ENCODE measurements at regions not wholly inside any gene's neighbourhood (a gene's known extent, or its start where the extent isn't known, plus 50 kb on each side); places are given as distances from the start of the nearest gene placed in this dataset.
A peak's percentile ranks its signal among the peaks of the same experiment; 100 is the strongest.

DNA sequence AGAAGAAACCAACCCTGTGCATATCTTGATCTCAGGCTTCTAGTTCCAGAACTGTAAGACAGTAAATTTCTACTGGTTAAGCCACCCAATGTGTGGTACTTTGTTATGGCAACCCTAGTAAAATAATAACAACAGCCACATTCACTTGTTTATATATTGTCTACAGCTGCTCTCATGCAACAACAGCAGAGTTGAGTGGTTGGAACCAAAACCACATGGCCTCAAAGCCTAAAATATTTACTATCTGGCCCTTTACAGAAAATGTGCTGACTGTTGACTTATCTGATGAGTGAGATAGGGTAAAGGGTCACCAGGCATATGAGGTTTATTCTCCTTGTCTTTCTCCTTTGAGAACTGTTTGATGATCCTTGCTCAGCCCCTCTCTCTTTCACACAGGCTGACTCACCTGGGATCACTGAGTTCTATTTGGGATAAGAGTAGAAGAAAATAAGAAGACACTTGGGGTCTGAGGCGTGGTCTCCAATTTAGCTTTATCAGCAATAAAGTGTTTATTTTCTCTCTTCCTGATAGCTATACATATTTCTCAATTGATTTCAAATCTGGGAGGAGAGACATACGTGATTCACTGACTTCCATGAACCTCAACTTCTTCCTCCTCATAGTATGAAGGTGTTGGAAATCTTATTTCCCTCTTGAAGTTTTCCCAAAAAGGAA, 227.5 kb upstream of the STARD13 start:
- DNase-seq (ENCODE audit: low spot score) = no peak
- Mint-ChIP-seq H3K4me1 (ENCODE audit: low read depth in 2 of 2) (no peaks in the 10 kb centered on the region), H3K27me3 (peaks cover 7 to 19% of the 10 kb centered on the region in 2 donors), H3K36me3 (no peaks in the 10 kb centered on the region), H3K4me3 (no peak overlapping the region), H3K9me3 (no peaks in the 10 kb centered on the region), H3K27ac (no peak overlapping the region)
- ATAC-seq = no peak

DNA sequence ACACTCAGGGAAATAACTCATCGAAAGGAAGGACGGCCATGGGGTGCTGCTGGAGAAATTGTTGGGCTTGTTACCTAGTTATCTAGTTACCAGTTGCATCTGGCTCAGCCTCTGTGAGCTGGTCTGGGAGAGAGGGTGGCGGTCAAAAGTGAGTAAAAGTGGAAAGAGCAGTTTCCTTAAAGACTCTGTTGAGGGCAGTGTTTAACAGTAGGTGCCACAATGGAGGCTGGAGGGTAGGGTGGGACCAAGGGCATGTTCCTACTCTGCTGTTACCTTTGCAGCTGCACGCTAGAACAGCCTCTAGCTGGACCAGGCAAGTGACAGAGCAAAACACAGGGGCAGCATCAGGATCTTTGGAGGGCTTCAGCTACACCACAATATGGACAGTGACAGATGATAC, 228.8 kb upstream of the STARD13 start:
- Mint-ChIP-seq H3K27ac (no peak overlapping the region), H3K4me3 (no peak overlapping the region), H3K4me1 (ENCODE audit: low read depth in 2 of 2) (no peaks in the 10 kb centered on the region), H3K9me3 (no peaks in the 10 kb centered on the region), H3K36me3 (no peaks in the 10 kb centered on the region), H3K27me3 (peaks cover 10 to 24% of the 10 kb centered on the region in 2 donors)
- DNase-seq (ENCODE audit: low spot score) (no peak), ATAC-seq (peak in 1 of 2 donors; percentile 24)

DNA sequence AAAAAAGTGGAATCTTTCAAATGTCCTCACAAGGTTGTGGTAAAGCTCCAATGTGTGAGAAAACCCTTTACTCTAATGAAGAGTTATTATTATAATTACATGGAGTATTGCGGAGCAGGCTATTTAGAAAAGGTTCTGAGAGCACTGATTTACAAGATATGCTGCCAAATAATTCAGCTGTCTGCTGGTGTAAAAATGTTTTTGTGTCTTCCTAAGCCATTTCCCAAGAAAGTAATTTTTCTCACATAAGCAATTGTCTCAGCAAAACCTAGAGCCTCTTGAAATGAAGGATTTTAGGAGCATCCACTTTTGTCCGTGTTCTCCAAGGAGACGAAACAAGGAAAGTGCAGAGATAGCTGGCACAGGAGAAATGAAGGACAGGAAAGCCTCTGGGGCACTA, 229.6 kb upstream of the STARD13 start:
- H3K4me3 Mint-ChIP-seq = no peak overlapping the region
- H3K9me3 Mint-ChIP-seq = no peaks in the 10 kb centered on the region
- H3K36me3 Mint-ChIP-seq = no peaks in the 10 kb centered on the region
- DNase-seq (ENCODE audit: low spot score) (no peak), ATAC-seq (no peak)
- H3K4me1 Mint-ChIP-seq (ENCODE audit: low read depth in 2 of 2) = no peaks in the 10 kb centered on the region
- peaks cover 10 to 26% of the 10 kb centered on the region in 2 donors for H3K27me3 Mint-ChIP-seq
- no peak overlapping the region for H3K27ac Mint-ChIP-seq

DNA sequence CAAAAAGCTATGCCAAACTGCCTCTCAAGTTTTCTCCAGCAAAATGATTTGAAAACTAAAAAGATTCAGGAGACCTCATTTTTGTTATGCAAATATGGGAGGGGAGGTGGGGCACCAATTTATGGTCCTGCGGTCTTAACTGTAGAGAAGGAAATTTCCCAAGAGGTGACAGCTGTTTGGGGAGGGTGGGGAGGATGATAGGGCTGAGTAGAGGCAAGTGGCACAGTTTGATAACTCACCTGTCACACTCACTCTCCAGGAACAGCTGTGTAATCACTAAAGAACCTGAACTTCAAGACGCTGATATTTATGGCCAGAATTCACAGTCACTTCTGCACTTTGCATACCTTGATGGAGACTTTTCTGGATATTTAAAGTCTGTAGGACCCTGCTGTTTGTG, 232.9 kb upstream of the STARD13 start:
- Mint-ChIP-seq H3K9me3 (no peaks in the 10 kb centered on the region), H3K4me3 (no peak overlapping the region), H3K27me3 (peaks cover 13 to 25% of the 10 kb centered on the region in 2 donors), H3K4me1 (ENCODE audit: low read depth in 2 of 2) (no peaks in the 10 kb centered on the region), H3K36me3 (no peaks in the 10 kb centered on the region), H3K27ac (no peak overlapping the region)
- DNase-seq (ENCODE audit: low spot score) (no peak), ATAC-seq (no peak)

DNA sequence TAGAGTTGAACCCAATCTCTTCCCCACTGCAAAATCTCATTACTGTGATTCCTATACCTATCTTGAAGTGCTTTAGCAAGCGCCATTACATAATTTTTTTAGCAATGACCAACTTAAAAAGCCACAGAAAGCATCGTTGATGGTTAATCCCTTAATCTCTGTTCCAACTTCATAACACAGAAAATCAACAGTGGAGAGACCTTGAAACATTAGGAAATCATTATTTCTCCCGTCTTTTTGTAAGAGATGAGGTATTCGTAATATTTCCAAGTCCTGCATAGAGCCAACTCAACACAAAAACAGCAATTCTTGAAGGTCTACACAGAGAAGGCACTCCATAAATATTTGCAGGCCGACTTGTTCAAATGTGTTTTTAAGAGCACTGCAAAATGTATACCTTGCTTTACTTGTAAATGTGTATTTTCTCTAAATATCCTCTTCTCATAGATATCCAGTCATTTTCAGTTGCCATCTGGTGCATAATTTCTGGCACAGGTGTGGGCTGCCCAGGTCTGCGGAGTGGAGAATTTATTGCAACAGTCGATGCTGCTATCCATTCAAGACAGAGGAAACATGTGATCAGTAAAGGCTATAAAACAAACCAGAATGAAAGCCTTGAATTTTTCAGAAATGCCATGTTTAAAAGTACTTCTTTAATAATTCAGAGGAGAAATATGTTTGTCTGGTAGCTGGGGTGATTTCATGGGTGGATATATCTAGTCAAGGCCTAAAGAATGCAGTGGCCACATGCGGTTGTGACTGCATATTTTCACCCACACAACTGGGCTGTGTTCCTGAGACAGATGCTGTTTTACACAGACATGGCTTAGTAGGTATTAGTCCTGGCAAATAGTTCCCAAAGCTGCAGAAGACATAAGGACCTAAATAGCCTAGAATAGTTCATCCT, 234.3 kb upstream of the STARD13 start:
- H3K4me3 Mint-ChIP-seq = no peak overlapping the region
- no peak overlapping the region for H3K27ac Mint-ChIP-seq
- H3K4me1 Mint-ChIP-seq (ENCODE audit: low read depth in 2 of 2) = no peaks in the 10 kb centered on the region

DNA sequence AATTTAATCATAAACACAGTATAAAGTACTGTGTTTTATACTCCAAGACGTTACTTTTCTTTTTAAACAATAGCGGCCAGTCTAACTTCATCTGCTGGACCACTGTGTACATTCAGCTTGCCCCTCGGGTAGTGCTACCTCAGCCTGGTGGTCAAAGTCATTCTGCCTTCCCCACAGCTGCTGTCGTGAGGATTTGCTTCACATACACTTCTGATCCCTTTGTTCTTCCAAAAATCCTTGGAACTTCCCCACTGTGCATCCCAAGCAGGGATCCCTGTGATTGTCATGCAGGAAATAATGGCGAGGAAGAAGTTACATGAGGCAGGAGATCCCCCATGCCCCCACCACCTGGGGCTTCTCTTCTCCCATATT, 234.9 kb upstream of the STARD13 start:
- Mint-ChIP-seq H3K9me3 (no peaks in the 10 kb centered on the region), H3K27ac (no peak overlapping the region), H3K27me3 (peaks cover 9 to 11% of the 10 kb centered on the region in 2 donors), H3K4me3 (no peak overlapping the region), H3K36me3 (no peaks in the 10 kb centered on the region), H3K4me1 (ENCODE audit: low read depth in 2 of 2) (no peaks in the 10 kb centered on the region)
- ATAC-seq (no peak), DNase-seq (ENCODE audit: low spot score) (no peak)

More for the DNA sequence above, 234.3 kb upstream of the STARD13 start:
- no peak for DNase-seq (ENCODE audit: low spot score)
- H3K36me3 Mint-ChIP-seq = no peaks in the 10 kb centered on the region
- no peaks in the 10 kb centered on the region for H3K9me3 Mint-ChIP-seq
- ATAC-seq = no peak
- H3K27me3 Mint-ChIP-seq = peaks cover 9 to 14% of the 10 kb centered on the region in 2 donors

DNA sequence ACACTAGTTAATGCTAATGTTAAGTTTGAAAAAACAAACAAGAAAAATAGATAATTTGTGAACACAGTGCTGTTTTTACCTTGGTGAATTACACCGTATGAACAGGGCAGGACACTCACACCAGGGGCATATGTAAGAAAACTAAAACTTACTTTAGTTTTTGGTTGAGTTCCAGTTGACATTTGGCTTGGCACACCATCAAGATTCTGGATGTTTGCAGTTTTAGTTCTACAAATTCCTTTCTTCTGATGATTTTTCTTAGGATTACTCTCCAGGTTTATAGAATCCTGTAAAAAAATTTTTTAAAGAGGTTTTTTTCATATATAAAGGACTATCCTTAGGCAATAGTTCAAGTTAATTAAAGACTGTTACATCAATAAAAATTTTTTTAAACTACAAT, 238.5 kb upstream of the STARD13 start:
- peaks cover 5 to 8% of the 10 kb centered on the region in 2 donors for H3K27me3 Mint-ChIP-seq
- no peaks in the 10 kb centered on the region for H3K36me3 Mint-ChIP-seq
- H3K4me1 Mint-ChIP-seq (ENCODE audit: low read depth in 2 of 2) = no peaks in the 10 kb centered on the region
- DNase-seq (ENCODE audit: low spot score) (no peak), ATAC-seq (no peak)
- no peak overlapping the region for H3K4me3 Mint-ChIP-seq
- H3K27ac Mint-ChIP-seq = no peak overlapping the region
- H3K9me3 Mint-ChIP-seq = no peaks in the 10 kb centered on the region

DNA sequence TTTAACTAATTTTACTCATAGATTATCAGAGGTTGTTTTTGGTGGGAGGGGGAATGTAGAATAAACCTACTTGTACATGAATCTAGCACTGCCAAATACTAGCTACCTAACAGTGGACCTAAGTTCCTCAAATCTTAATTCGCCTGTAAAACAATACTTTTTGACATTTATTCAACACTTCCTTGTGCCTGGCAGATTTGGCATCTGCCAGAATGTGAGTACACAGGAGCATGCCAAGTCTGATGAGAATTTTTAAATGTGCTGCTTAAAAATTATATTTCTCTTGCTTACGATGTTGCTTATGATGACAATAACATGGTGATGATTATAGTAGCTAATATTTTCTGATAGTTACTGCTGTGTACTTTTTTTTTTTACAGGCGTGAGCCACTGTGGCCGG, 240.2 kb upstream of the STARD13 start:
- no peaks in the 10 kb centered on the region for H3K9me3 Mint-ChIP-seq
- no peaks in the 10 kb centered on the region for H3K4me1 Mint-ChIP-seq (ENCODE audit: low read depth in 2 of 2)
- no peak overlapping the region for H3K27ac Mint-ChIP-seq
- DNase-seq (ENCODE audit: low spot score) = no peak
- H3K4me3 Mint-ChIP-seq = no peak overlapping the region
- ATAC-seq = no peak
- no peaks in the 10 kb centered on the region for H3K36me3 Mint-ChIP-seq
- H3K27me3 Mint-ChIP-seq = peaks cover 10% of the 10 kb centered on the region in 2 donors

DNA sequence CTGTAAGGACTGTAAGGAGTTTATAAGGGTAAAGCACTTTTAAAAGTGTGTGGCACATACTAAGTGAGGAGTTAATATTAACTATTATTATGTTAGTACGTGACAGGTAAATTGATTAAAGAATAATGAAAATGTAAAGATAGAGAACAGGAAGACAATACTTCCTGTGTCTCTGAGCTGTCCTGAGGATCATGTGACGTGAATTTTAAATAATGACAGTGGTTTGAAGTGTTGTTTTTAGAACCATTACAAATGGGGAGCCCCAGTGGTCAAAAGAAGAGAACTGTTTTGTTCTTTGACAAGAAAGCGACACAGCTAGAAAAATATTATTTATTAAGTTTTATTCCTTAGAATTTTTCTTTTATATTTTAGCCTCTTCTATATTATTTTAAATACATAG, 241.2 kb upstream of the STARD13 start:
- Mint-ChIP-seq H3K4me1 (ENCODE audit: low read depth in 2 of 2) (no peaks in the 10 kb centered on the region), H3K27me3 (peaks cover 14 to 16% of the 10 kb centered on the region in 2 donors), H3K36me3 (no peaks in the 10 kb centered on the region), H3K27ac (no peak overlapping the region), H3K4me3 (no peak overlapping the region), H3K9me3 (no peaks in the 10 kb centered on the region)
- DNase-seq (ENCODE audit: low spot score) (no peak), ATAC-seq (no peak)

DNA sequence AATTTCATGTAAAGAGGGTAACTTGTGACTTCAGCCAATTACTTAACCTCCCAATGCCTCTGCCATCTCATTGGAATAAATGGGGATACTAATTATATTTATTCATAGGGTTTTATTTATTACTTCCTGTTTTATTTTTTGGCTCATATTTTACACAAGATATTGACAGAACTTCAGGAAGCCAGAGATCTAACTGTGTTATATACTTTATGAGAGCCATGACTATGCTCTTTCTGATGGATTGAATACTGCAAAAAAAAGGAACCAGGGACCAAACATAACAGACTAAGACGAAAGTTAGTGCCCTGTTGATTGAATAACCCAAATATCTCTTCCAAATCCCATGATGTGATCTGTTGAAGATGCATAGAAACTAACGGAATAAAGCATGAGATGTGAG, 243.3 kb upstream of the STARD13 start:
- no peak overlapping the region for H3K27ac Mint-ChIP-seq
- no peaks in the 10 kb centered on the region for H3K9me3 Mint-ChIP-seq
- H3K36me3 Mint-ChIP-seq = no peaks in the 10 kb centered on the region
- ATAC-seq (no peak), DNase-seq (ENCODE audit: low spot score) (no peak)
- H3K27me3 Mint-ChIP-seq = peaks cover 16% of the 10 kb centered on the region in 2 donors
- no peak overlapping the region for H3K4me3 Mint-ChIP-seq
- H3K4me1 Mint-ChIP-seq (ENCODE audit: low read depth in 2 of 2) = no peaks in the 10 kb centered on the region

DNA sequence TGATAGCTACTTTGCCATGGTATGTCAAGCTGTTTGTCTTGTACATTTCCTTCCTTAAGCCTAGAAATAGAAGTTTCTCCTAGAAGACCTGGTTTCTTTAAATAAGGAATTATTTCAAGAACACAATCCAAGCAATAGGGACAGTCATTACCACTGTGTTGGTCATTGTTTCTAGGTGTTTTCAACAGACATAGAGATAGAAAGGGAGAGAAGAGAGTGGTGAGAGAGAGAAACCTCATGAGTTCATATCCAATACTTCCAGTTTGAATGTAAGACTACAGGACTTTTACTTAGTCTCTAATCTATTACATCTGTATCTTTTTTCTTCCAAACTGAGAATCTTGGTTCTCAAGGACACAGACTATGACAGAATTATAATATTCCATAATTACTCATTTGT, 245.9 kb upstream of the STARD13 start:
- H3K4me1 Mint-ChIP-seq (ENCODE audit: low read depth in 2 of 2) = no peaks in the 10 kb centered on the region
- ATAC-seq (no peak), DNase-seq (ENCODE audit: low spot score) (no peak)
- no peaks in the 10 kb centered on the region for H3K9me3 Mint-ChIP-seq
- no peak overlapping the region for H3K4me3 Mint-ChIP-seq
- H3K27me3 Mint-ChIP-seq = peaks cover 16% of the 10 kb centered on the region in 2 donors
- H3K36me3 Mint-ChIP-seq = no peaks in the 10 kb centered on the region
- H3K27ac Mint-ChIP-seq = no peak overlapping the region

DNA sequence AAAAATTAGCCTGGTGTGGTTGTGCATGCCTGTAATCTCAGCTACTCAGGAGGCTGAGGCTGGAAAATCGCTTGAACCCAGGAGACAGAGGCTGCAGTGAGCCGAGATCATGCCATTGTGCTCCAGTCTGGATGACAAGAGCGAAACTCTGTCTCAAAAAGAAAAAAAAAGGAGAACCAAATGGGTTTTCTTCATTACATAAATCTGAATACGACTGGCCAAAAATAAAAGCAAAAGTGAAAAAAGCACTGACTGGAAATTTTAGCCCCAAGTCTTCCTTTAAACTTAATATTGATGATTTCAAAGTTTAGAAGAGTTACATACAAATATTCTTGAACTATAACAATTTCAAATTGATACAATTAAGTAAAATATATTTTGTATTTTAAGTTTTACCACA, 249.5 kb upstream of the STARD13 start:
- Mint-ChIP-seq H3K9me3 (no peaks in the 10 kb centered on the region), H3K4me1 (ENCODE audit: low read depth in 2 of 2) (no peaks in the 10 kb centered on the region), H3K36me3 (no peaks in the 10 kb centered on the region), H3K27ac (no peak overlapping the region), H3K27me3 (peaks cover 6 to 10% of the 10 kb centered on the region in 2 donors), H3K4me3 (no peak overlapping the region)
- DNase-seq (ENCODE audit: low spot score) (no peak), ATAC-seq (no peak)

DNA sequence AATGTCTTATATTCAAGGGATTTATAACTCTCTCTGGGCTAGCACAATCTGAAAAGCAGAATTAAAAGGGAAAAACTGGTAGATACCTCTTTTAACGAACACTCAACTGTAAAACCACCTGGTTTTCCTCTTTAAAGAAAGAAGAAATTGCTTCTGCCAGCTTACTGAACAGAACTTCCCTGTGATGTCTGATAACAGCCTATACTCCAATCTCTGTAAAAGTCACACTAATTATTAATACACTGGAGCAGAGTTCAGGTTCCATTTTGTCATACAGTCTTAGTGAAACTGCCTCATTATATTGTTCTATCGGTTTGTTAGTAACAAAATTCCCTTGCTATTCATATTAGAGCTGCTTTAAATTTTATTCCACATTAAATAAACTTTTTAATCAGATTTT, 251.0 kb upstream of the STARD13 start:
- Mint-ChIP-seq H3K4me3 (no peak overlapping the region), H3K27ac (no peak overlapping the region)
- ATAC-seq = no peak

DNA sequence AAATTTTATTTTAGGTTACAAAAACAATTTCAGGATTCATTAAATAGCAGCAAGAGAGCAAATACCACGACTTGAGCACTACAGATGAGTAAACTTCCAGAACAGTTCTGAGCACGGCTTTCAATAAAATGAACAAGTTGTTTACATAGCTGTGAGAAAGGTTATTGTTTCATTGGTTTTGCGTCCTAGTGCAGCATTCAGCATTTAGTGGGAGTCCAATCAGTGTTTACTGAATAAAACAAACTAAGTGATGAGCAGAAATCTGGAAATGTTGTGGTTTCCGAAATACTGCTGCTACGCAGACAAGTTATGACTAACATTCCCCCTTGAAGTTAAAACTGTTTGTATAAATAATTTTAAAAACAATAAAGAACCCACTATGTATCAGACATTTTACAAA, 251.5 kb upstream of the STARD13 start:
- peaks cover 0 to under 1% of the 10 kb centered on the region in 2 donors for H3K27me3 Mint-ChIP-seq
- ATAC-seq (no peak), DNase-seq (ENCODE audit: low spot score) (no peak)
- no peaks in the 10 kb centered on the region for H3K36me3 Mint-ChIP-seq
- no peaks in the 10 kb centered on the region for H3K9me3 Mint-ChIP-seq
- H3K4me3 Mint-ChIP-seq = no peak overlapping the region
- H3K27ac Mint-ChIP-seq = no peak overlapping the region
- peaks cover 11 to 16% of the 10 kb centered on the region in 2 donors for H3K4me1 Mint-ChIP-seq (ENCODE audit: low read depth in 2 of 2)

More for the DNA sequence above, 251.0 kb upstream of the STARD13 start:
- DNase-seq (ENCODE audit: low spot score) = no peak
- Mint-ChIP-seq H3K27me3 (peaks cover 0 to 2% of the 10 kb centered on the region in 2 donors), H3K9me3 (no peaks in the 10 kb centered on the region), H3K4me1 (ENCODE audit: low read depth in 2 of 2) (peaks cover 11 to 13% of the 10 kb centered on the region in 2 donors), H3K36me3 (no peaks in the 10 kb centered on the region)

Data from natural killer cell treated with Interleukin-12 subunit alpha and Interleukin-12 subunit beta and Interleukin-15 and Interleukin-18, amount 100 ng/mL, for 72 hours (primary cell).